Liver (tissue), 3 donors: ENCODE measurements at regions not wholly inside any gene's neighbourhood (a gene's known extent, or its start where the extent isn't known, plus 50 kb on each side); places are given as distances from the start of the nearest gene placed in this dataset.

Source experiments
- CTCF ChIP-seq: fragments of 150-350 bp; IDR thresholded peaks from 2 replicates; pipeline ENCODE4 v1.5.1; 2017; ENCODE audit warnings: improper control_type of control experiment, low read depth, low read length; ENCODE audit not compliant: missing input control
- RAD21 ChIP-seq, 2 donors: IDR thresholded peaks; 2 replicates each; pipeline ENCODE4 v1.6.1; 2016; ENCODE audit warnings: antibody characterized with exemption in 2 of 2, mild to moderate bottlenecking in 2 of 2
- TAF1 ChIP-seq: conservative IDR thresholded peaks from 2 replicates; pipeline ENCODE4 v1.6.1; 2016; ENCODE audit warnings: antibody characterized with exemption, mild to moderate bottlenecking
- TF ChIP-seq, protein P1 (sequence below): IDR thresholded peaks from 2 replicates; pipeline ENCODE4 v1.6.1; 2016; ENCODE audit warnings: antibody characterized with exemption, mild to moderate bottlenecking
- donor health status: healthy.
- donor health status: healthy.

GRCh38 chr2:138227195-138227594, 262.9 kb downstream of the HNMT start:
- TF ChIP-seq, protein P1, sequence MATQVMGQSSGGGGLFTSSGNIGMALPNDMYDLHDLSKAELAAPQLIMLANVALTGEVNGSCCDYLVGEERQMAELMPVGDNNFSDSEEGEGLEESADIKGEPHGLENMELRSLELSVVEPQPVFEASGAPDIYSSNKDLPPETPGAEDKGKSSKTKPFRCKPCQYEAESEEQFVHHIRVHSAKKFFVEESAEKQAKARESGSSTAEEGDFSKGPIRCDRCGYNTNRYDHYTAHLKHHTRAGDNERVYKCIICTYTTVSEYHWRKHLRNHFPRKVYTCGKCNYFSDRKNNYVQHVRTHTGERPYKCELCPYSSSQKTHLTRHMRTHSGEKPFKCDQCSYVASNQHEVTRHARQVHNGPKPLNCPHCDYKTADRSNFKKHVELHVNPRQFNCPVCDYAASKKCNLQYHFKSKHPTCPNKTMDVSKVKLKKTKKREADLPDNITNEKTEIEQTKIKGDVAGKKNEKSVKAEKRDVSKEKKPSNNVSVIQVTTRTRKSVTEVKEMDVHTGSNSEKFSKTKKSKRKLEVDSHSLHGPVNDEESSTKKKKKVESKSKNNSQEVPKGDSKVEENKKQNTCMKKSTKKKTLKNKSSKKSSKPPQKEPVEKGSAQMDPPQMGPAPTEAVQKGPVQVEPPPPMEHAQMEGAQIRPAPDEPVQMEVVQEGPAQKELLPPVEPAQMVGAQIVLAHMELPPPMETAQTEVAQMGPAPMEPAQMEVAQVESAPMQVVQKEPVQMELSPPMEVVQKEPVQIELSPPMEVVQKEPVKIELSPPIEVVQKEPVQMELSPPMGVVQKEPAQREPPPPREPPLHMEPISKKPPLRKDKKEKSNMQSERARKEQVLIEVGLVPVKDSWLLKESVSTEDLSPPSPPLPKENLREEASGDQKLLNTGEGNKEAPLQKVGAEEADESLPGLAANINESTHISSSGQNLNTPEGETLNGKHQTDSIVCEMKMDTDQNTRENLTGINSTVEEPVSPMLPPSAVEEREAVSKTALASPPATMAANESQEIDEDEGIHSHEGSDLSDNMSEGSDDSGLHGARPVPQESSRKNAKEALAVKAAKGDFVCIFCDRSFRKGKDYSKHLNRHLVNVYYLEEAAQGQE, result no peak
- TF ChIP-seq CTCF (no peak), TAF1 (no peak), RAD21 (IDR thresholded peaks at IDR 0.05) (no peak)
